C4-2B (cell line): ENCODE measurements at regions not wholly inside any gene's neighbourhood (a gene's known extent, or its start where the extent isn't known, plus 50 kb on each side); places are given as distances from the start of the nearest gene placed in this dataset.

Experiments used
- H3K27ac ChIP-seq: fragments of 450-650 bp; 2 replicates; pipeline ENCODE4 v1.5.1; 2017
- ZFX ChIP-seq: fragments of 450-650 bp; IDR thresholded peaks from 2 replicates; pipeline ENCODE4 v1.6.1; 2017
- TF ChIP-seq, protein P1 (sequence below): fragments of 450-650 bp; conservative IDR thresholded peaks from 2 replicates; pipeline ENCODE4 v1.5.1; 2017; ENCODE audit warnings: mild to moderate bottlenecking

DNA sequence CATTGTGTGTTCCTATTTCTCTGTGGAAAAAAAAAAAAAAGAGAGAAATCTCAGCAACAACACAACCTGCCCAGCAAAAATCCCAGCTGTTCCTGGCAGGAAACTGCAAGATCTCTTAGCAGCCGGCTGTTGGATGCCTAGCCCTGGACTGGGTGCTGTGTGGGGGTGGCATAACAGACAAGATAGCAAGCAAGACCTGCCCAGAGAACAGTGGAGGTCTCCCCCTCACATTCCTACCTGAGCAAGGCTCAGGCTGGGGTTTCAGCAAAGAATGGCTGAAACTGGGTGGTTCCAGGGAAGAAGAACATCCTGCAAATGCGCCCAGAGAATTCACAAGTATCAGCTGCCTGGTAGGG, 248.8 kb upstream of the ZMIZ1 start:
- H3K27ac ChIP-seq: no peak overlapping the region
- TF ChIP-seq, protein P1, sequence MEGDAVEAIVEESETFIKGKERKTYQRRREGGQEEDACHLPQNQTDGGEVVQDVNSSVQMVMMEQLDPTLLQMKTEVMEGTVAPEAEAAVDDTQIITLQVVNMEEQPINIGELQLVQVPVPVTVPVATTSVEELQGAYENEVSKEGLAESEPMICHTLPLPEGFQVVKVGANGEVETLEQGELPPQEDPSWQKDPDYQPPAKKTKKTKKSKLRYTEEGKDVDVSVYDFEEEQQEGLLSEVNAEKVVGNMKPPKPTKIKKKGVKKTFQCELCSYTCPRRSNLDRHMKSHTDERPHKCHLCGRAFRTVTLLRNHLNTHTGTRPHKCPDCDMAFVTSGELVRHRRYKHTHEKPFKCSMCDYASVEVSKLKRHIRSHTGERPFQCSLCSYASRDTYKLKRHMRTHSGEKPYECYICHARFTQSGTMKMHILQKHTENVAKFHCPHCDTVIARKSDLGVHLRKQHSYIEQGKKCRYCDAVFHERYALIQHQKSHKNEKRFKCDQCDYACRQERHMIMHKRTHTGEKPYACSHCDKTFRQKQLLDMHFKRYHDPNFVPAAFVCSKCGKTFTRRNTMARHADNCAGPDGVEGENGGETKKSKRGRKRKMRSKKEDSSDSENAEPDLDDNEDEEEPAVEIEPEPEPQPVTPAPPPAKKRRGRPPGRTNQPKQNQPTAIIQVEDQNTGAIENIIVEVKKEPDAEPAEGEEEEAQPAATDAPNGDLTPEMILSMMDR: no peak
- no peak for TF ChIP-seq ZFX

DNA sequence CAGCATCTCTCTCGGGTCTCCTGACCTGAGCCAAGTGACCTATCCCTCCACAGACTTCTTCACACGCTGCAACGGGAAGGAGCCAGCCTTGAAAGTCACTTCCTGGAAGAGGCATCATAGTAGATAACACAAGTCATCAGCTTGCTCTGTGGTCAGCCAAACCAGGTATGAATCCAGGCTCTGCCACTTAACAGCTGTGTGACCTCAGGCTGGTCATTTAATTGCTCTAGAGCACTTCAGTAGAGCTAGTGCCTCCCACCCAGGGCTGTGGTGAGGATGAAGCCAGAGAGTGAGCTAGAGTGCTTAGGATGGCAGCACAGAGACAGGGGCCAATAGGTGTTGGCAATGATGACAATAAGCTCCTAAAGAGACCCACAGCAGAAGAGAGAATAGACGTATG, 247.7 kb upstream of the ZMIZ1 start:
- H3K27ac ChIP-seq: no peak overlapping the region
- TF ChIP-seq, protein P1: no peak
- TF ChIP-seq ZFX: no peak

DNA sequence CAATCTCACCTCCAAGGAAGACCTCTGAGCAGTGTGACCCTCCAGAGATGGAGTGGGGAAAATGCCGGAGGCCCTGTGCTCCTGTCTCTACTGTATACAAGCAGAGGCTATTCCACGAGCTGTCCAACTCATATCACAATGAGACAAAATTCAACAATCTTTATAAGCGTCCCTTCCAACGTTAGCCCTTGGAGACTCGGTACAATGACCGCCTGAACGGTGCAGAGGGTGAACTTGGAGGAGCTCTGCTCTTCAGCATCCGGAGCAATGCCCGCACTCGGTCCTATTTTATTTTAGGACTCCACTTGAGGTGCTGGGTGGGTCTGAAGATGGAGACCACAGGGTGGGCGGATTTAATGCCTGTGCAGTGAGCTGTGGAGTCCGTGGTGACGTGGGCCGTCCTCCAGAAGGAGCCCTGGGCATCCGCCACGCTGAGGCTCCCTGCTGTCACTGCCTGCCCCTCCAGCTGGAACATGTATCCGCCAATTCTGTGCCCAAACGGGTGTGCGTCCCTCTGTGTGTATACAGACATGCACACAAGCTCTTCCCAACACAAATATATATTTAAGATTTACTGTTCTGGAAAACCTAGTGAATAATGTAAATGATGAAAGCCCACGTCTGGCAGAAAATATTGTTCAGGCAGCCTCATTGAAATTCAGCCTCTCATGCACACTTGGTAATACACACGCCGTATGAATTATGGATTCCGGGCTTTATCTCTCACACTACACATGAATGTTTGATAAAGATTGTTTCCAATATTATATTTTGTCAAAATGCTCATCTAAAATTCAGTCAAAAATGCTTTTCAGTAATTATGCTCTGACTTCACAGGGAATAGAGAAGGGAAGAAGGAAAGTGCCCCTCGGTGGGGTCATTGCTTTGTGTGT, 239.9 kb upstream of the ZMIZ1 start:
- no peak for TF ChIP-seq ZFX
- TF ChIP-seq, protein P1: no peak
- H3K27ac ChIP-seq: no peak overlapping the region

DNA sequence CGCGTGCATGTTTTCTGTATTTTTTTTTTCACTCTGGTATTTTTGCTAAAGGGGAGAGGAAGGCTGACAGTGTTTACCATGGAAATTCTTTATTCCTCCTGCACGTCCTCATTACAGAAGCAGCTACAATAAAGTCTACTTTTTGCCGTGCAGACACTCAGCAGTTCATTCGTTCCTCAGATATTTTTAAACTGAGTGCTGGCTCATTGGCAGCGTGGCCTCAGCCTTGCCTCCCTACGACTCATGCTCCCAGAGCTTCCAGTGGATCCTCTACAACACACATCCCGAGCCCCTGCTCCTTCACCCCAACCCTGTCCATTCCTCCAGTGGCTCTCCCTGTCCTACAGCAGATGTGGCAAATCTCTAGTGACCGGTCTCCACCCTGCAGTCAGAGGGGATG, 239.2 kb upstream of the ZMIZ1 start:
- H3K27ac ChIP-seq: no peak overlapping the region

DNA sequence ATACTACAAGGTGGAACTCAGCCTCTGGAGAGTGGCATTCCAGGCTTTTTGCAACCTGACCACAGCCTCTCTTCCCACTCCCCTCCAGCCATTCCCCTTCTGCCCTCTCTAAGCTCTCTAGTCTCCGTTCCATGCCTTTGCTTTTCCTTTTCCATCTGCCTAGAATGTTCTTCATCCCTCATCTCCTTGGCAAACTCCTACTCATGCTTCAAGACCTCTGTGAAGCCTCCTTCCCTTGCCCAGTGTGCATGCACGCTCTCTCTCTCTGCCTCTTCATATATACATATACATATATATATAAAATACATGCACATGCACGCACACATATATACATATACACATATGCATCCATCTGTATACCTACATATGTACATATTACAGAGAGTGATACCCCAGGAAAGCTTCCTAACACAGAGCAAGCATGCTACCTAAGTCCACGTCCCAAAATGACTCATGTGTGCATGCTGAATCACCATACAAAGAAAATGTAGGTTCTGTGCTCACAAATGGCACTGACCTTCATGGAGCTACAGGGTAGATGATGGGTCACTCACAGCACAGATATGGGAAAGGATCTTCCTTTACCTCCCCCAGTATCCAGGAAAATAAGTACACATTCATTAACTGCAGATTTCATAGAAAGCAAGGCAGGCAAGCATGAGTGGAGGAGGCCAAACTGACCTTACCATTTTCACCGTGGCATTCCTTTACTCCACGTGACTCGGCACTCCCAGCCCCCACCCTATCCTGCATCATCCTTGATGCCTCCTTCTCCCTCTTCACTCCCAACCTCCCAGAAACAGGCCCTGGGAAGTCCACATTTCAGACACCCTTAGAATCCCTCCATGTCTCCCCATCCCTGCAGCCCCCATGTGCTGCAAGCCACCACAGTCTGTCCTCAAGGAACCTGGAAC, 238.4 kb upstream of the ZMIZ1 start:
- TF ChIP-seq, protein P1: no peak
- TF ChIP-seq ZFX: no peak
- H3K27ac ChIP-seq: no peak overlapping the region

More for the DNA sequence above, 239.2 kb upstream of the ZMIZ1 start:
- TF ChIP-seq, protein P1: no peak
- no peak for TF ChIP-seq ZFX

DNA sequence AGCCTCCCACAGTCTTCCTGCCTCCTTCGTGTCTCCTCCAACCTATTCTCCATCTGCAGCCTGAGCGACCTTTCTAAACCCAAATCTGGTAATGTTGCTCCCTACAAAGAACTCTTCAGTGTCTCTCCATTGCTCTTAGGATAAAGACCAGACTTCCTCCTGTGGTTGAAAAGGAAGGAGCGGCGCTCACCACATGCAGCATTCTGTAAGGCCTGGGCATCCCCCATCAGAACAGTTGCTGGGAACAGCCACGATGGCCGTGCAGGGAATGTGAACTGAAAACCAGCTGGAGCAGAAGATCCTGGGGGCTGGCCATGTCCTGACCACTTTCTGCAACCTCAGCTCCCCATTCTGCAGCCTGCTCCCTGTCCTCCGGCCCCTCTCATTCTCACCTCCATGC, 237.8 kb upstream of the ZMIZ1 start:
- TF ChIP-seq, protein P1: no peak
- no peak for TF ChIP-seq ZFX
- H3K27ac ChIP-seq: no peak overlapping the region

DNA sequence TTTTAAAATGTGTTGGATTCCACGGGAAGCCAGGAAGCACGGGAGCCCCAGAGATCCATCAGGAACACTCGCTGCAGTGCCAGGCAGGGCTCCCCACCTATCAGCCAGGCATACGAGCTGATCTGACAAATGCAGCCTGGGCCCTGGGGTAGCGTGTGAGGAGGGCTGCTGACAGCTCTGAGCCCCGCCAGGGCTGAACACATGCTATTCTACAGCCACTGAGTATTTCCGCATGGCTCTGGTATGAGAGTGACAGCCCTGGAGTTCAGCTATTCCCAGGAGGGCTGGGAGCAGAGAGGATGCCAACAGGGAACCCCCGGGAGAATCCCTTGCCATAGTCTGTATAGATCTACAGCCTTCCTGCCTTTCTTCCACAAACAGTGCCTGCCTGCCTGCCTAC, 237.3 kb upstream of the ZMIZ1 start:
- no peak overlapping the region for H3K27ac ChIP-seq
- no peak for TF ChIP-seq ZFX
- TF ChIP-seq, protein P1: no peak
